GM21529 (cell line): ENCODE measurements at regions not wholly inside any gene's neighbourhood (a gene's known extent, or its start where the extent isn't known, plus 50 kb on each side); places are given as distances from the start of the nearest gene placed in this dataset.

ENCODE experiments used
- ATAC-seq: cut with Tn5 transposase; IDR thresholded peaks from one replicate; pipeline ENCODE4 v1.9.1; 2021; ENCODE audit not compliant: unreplicated experiment

DNA sequence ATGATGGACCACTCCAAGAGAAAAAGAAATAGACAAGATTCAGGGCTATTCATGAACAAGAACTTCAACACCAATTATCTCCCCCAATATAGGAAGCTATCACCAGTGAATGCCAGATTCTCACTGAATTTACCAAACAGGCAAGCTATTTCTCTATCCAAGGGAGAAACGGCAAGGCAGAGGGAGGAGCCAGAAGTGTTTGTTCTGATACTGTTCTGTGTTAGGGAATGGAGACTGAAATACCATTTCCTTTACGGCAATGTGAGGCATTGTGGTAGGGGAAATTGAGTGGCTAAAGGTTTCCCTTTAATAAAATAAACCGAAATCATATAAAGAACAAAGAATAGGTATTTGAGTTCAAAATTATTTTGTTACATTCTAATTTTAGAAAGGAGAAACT, 68.0 kb upstream of the ALDH1A1 start:
- no peak for ATAC-seq

DNA sequence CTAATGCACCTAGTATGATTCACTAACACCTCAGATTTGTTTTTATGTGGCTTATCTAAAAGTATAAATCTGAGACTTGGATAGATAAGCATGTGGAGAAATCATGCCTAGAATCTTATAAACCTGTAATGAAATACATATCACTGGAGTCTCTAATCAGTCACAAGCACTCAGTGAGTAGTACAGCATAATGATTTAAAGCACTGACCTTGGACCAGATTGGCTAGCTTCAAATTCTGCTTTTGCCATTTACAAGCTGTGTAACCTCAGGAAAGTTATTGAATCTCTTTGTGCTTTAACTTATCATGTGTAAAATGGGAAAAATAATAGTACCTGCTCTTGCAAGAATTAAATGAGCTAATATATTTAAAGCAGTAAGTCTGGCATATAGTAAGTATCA, 61.2 kb upstream of the ALDH1A1 start:
- ATAC-seq: no peak

DNA sequence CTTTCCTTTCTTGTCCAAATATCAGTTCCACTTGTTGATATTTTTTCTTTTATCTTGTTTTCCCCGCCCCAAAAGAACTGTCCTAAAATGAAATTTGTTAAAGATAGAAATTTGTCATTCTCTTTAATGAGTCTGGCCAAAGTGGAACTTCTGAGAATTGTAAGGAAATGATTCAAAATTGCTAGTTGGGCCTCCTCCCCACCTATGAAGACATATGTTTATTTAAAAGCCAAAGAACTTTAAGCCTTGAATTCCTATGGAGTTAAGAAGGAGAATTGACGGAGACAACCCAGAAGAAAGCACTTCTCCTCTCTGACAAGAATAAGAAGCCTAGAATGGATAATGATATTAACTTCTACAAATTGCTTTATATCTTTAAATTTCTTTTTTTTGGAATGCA, 59.1 kb upstream of the ALDH1A1 start:
- ATAC-seq: no peak

DNA sequence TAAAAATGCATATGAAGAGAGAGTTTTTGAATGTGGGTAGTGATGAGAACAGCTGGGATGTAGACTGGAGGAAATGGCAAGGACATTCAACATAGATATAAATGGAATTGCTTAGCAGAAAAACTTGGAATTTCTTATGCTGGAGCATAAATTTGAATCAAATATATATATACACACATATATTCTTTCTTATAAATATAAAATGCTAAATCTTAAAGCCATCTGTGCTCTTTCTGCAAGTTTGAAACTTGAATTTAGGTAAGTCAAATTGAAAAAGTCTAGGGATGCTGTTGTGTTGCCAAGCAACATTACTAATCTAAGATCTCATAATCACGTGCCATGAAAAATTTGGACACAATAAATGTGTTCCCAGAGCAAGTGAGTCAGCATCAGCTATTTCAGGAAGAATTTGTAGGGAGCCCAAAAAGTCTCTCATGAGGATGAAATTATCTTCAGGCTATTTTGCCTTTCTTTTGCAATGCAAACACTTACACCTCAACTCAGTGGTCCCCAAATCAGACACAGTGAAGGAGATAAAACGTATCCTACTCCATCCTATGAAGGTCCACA, 58.4 kb upstream of the ALDH1A1 start:
- ATAC-seq: no peak

DNA sequence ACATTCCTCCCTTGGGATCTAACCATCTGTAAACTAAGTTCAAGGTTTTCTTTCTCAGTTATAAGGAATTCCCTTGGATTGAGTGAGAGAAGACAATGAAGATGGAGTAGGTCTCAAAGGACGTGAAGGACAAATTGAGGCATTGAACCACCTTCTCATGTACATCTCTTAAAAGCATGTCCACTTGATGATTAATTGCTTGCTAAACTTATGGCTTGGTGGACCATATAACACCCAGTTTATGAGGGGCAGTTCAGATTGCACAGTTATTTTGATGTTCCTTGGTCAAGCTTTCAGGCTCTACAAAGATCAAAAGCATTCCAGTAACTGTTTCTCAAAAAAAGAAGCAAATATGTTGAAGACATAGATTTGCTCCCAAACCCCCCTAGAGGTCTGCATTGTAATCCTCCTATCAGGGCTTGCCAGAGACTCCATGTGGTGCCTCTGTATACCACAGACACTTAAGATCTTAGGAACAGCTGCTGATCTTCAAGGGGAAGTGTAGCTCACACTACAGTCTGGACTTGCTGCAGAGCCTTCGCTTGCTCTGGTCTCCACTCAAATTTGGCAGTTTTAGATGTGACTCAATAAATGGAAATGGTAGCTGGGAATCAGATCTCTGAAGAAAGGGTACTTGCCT, 56.9 kb upstream of the ALDH1A1 start:
- no peak for ATAC-seq

DNA sequence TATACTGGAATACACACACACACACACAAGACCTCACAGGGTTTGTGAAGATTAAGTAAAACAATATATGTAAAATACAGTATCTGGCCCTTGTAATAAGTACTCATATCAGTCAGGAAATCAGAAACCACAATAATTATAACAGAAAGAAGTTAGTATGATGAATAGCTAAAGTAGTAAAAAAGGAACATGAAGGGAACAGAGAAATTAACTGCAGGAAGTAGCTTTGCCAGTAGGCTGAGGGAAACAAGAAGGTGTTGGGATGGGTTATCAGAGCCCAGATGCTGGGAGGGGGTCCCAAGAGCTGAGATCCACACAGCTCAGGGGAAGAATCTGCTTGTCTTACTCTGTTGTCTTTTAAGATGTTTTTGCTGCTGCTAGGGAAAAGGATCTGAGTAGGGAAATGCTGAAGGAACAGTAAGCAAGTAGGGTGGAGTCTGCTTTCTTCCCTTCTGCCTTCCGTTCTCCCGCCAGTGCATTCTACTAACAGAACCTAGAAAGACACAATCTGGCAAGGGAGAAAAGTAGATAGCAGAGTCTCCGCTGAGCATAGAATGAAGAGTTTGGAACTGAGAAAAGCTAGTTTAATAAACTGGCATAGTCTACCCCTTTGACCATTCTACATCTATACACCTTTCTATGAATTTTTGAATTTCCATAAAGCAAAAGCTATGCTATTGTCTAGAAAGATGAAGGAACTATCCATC, 55.3 kb upstream of the ALDH1A1 start:
- no peak for ATAC-seq

DNA sequence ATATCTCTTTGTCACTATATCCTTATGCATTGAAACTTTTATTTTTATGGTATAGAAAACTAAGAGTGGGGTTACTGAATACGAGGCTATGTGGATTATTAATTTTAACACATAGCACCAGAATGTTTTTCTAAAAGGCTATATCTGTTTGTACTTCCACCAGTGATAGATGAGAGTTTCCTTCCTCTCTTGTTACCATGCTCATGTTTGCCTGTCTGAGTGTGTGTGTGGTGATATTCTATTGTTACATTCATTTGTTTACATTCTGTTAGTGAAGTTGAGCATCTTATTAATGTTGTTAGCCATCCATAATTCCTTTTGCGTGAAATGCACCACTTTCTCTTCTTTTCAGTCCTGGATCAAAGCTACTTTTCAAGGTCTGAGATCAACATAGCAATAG, 54.1 kb upstream of the ALDH1A1 start:
- no peak for ATAC-seq
